Transverse colon (tissue), 4 donors: ENCODE measurements at regions not wholly inside any gene's neighbourhood (a gene's known extent, or its start where the extent isn't known, plus 50 kb on each side); places are given as distances from the start of the nearest gene placed in this dataset.

Source experiments
- POLR2AphosphoS5 ChIP-seq, 3 donors: sonication (generic); formaldehyde crosslinking; IDR thresholded peaks; one replicate each; pipeline ENCODE4 v1.6.1; 2016; ENCODE audit warnings: antibody characterized with exemption in 3 of 3
- TF ChIP-seq, protein P1 (sequence below), 5 experiments: fragments of 200-600 bp in 3 of 5; fragments of 450-650 bp in 2 of 5; sonication (generic) in 3 of 5; IDR thresholded peaks; 1 replicate in 2 of 5; 2 replicates in 3 of 5; pipeline ENCODE4 v1.5.1; 2016 to 2017; ENCODE audit warnings: antibody characterized with exemption in 5 of 5, inconsistent platforms in 3 of 5, mild to moderate bottlenecking in 2 of 5, moderate library complexity in 1 of 5

DNA sequence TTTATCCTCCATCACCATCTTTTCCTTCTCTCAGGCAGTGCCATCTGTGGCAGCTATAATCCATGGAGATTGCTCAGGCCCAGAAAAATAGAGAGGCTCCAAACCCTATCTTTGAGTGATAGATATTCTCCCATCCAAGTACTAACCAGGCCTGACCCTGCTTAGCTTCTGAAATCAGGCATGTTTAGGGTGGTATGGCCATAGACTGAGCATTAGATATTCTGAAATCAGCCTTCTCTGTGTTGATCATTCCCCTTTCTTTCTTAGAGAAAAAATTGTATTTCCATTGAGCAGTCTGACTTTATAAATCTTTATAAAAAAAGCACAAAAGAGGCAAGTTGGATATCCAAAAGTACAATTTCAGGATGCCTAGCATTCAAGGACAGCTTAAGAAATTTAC, 131.5 kb upstream of the ACVR2A start:
- no peak for TF ChIP-seq POLR2AphosphoS5 (IDR thresholded peaks at IDR 0.05)
- TF ChIP-seq, protein P1, sequence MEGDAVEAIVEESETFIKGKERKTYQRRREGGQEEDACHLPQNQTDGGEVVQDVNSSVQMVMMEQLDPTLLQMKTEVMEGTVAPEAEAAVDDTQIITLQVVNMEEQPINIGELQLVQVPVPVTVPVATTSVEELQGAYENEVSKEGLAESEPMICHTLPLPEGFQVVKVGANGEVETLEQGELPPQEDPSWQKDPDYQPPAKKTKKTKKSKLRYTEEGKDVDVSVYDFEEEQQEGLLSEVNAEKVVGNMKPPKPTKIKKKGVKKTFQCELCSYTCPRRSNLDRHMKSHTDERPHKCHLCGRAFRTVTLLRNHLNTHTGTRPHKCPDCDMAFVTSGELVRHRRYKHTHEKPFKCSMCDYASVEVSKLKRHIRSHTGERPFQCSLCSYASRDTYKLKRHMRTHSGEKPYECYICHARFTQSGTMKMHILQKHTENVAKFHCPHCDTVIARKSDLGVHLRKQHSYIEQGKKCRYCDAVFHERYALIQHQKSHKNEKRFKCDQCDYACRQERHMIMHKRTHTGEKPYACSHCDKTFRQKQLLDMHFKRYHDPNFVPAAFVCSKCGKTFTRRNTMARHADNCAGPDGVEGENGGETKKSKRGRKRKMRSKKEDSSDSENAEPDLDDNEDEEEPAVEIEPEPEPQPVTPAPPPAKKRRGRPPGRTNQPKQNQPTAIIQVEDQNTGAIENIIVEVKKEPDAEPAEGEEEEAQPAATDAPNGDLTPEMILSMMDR (IDR thresholded peaks at IDR 0.05): no peak
